HCT116 (cell line): ENCODE measurements at regions not wholly inside any gene's neighbourhood (a gene's known extent, or its start where the extent isn't known, plus 50 kb on each side); places are given as distances from the start of the nearest gene placed in this dataset.
"Not testable (repeated sequence)": the region's sequence is repeated elsewhere in the genome, so short reads cannot be mapped to it uniquely, and the experiment has no call there.

Experiments
- ATAC-seq: fragments of 200-7000 bp; cut with Tn5 transposase; 2 replicates; pipeline ENCODE4 v1.9.1; 2020; ENCODE audit warnings: mild to moderate bottlenecking, moderate library complexity
- BruUV-seq: library from RNA; stranded (reverse); fragments of 400-500 nt; replicated peaks from 2 replicates; lab custom pipeline; 2021; lab: Mats Ljungman, UMichigan
- CTCF ChIA-PET: fragments of 300-600 bp; sonication (Branson Sonifier 250); formaldehyde crosslinking; loops from one replicate; lab custom pipeline; 2021; ENCODE audit warnings: antibody characterized with exemption; lab: Charles Lee
- POLR2A ChIA-PET: fragments of 300-600, 350-600 bp; sonication (Branson Sonifier 250); formaldehyde crosslinking; loops from one replicate; lab custom pipeline; 2021; ENCODE audit warnings: antibody characterized with exemption; lab: Charles Lee
- RAD21 ChIA-PET, 2 experiments: fragments of 300-600 bp; sonication (Branson Sonifier 250); formaldehyde crosslinking; loops; one replicate each; lab custom pipeline; 2023; ENCODE audit warnings: low total read pairs in 2 of 2; ENCODE audit not compliant: uncharacterized antibody in 2 of 2, unreplicated experiment in 2 of 2, low non-redundant PET in 1 of 2; lab: Charles Lee
- DNase-seq: peaks from one replicate; pipeline ENCODE4 v3.0.0-alpha.2; 2010; ENCODE audit warnings: low read depth, low spot score
- H2AFZ ChIP-seq: fragments of 200-600 bp; shearing (Covaris generic), sonication (generic); 2 replicates; pipeline ENCODE4 v1.6.1; 2017; ENCODE audit warnings: low read depth, mixed run types, mixed read lengths, antibody characterized with exemption, low read length; ENCODE audit not compliant: poor library complexity, severe bottlenecking
- H3K27ac ChIP-seq: 2 replicates; pipeline ENCODE4 v1.5.1; 2012; ENCODE audit warnings: low read depth, low read length
- H3K27me3 ChIP-seq: fragments of 200-600 bp; sonication (generic); 2 replicates; pipeline ENCODE4 v1.6.1; 2016; ENCODE audit warnings: mixed run types, low read length, mixed read lengths; ENCODE audit not compliant: insufficient read depth
- H3K36me3 ChIP-seq, 2 experiments: fragments of 200-500 bp in 1 of 2; fragments of 200-600 bp in 1 of 2; sonication (Bioruptor generic) in 1 of 2; sonication (generic) in 1 of 2; 2 replicates each; pipeline versions ENCODE4 v1.5.1 to v1.6.1; 2014 to 2016; ENCODE audit warnings: low read length in 2 of 2, inconsistent platforms in 1 of 2, mixed read lengths in 1 of 2, mixed run types in 1 of 2; ENCODE audit not compliant: insufficient read depth in 2 of 2, control insufficient read depth in 1 of 2
- H3K4me1 ChIP-seq, 2 experiments: fragments of 200-600 bp in 1 of 2; sonication (generic) in 1 of 2; 2 replicates each; pipeline versions ENCODE4 v1.5.1 to v1.6.1; 2012 to 2017; ENCODE audit warnings: low read length in 2 of 2, inconsistent platforms in 1 of 2, mild to moderate bottlenecking in 1 of 2, mixed read lengths in 1 of 2, mixed run types in 1 of 2, moderate library complexity in 1 of 2; ENCODE audit not compliant: insufficient read depth in 2 of 2, control insufficient read depth in 1 of 2
- H3K4me2 ChIP-seq: fragments of 200-600 bp; sonication (generic); 2 replicates; pipeline ENCODE4 v1.6.1; 2017; ENCODE audit warnings: mixed run types, low read length, mixed read lengths
- H3K4me3 ChIP-seq, 2 experiments: fragments of 200-600 bp in 1 of 2; sonication (generic) in 1 of 2; replicated peaks in 1 of 2; 2 replicates each; pipeline ENCODE4 v1.5.1; 2011 to 2016; ENCODE audit warnings: low read length in 2 of 2, control low read depth in 1 of 2, low read depth in 1 of 2, mild to moderate bottlenecking in 1 of 2, mixed read lengths in 1 of 2, mixed run types in 1 of 2
- H3K79me2 ChIP-seq: fragments of 200-600 bp; sonication (generic); 2 replicates; pipeline ENCODE4 v1.6.1; 2017; ENCODE audit warnings: mild to moderate bottlenecking, mixed run types, low read length, moderate library complexity, mixed read lengths; ENCODE audit not compliant: insufficient read depth
- H3K9ac ChIP-seq: fragments of 200-600 bp; sonication (generic); 2 replicates; pipeline ENCODE4 v1.6.1; 2016; ENCODE audit warnings: low read length, mixed read lengths
- H3K9me2 ChIP-seq: fragments of 200-600 bp; sonication (generic), shearing (Covaris generic); 2 replicates; pipeline ENCODE4 v1.6.1; 2017; ENCODE audit warnings: mixed run types, mild to moderate bottlenecking, moderate library complexity; ENCODE audit not compliant: insufficient read depth
- H3K9me3 ChIP-seq, 2 experiments: fragments of 200-500 bp in 1 of 2; fragments of 200-600 bp in 1 of 2; sonication (Bioruptor generic) in 1 of 2; sonication (generic) in 1 of 2; 2 replicates each; pipeline ENCODE4 v1.6.1; 2014 to 2017; ENCODE audit warnings: low read length in 2 of 2, mixed read lengths in 2 of 2, inconsistent platforms in 1 of 2, low read depth in 1 of 2, mild to moderate bottlenecking in 1 of 2, mixed run types in 1 of 2, moderate library complexity in 1 of 2; ENCODE audit not compliant: control insufficient read depth in 1 of 2, insufficient read depth in 1 of 2
- H4K20me1 ChIP-seq: fragments of 200-600 bp; sonication (generic), shearing (Covaris generic); 2 replicates; pipeline ENCODE4 v1.6.1; 2017; ENCODE audit warnings: mixed run types, mild to moderate bottlenecking, moderate library complexity; ENCODE audit not compliant: insufficient read depth
- ATF3 ChIP-seq: IDR thresholded peaks from 2 replicates; pipeline ENCODE4 v1.6.1; 2012
- FOSL1 ChIP-seq: IDR thresholded peaks from 2 replicates; pipeline ENCODE4 v1.6.1; 2012; ENCODE audit warnings: low read depth
- MAX ChIP-seq: IDR thresholded peaks from 2 replicates; pipeline ENCODE4 v1.6.1; 2012
- POLR2AphosphoS5 ChIP-seq: IDR thresholded peaks from 2 replicates; pipeline ENCODE4 v1.6.1; 2011; ENCODE audit warnings: mild to moderate bottlenecking, low read depth, low read length, moderate library complexity
- RAD21 ChIP-seq: IDR thresholded peaks from 2 replicates; pipeline ENCODE4 v1.6.1; 2012; ENCODE audit warnings: low read depth, mild to moderate bottlenecking
- SRF ChIP-seq: IDR thresholded peaks from 2 replicates; pipeline ENCODE4 v1.6.1; 2012; ENCODE audit warnings: low read depth
- TCF7L2 ChIP-seq: IDR thresholded peaks from 2 replicates; pipeline ENCODE4 v1.7.0; 2011; ENCODE audit warnings: borderline replicate concordance, inconsistent platforms; ENCODE audit not compliant: insufficient read depth, insufficient read length; ENCODE audit errors: extremely low read depth
- ZFX ChIP-seq: fragments of 450-650 bp; IDR thresholded peaks from 2 replicates; pipeline ENCODE4 v1.6.1; 2017
- intact Hi-C: fragments of 100-400 bp; cut with micrococcal nuclease; formaldehyde crosslinking; loops from 2 replicates; pipeline ENCODE4 v1.10.0; 2022

- DNase-seq, H3K79me2 ChIP-seq, H2AFZ ChIP-seq, H3K9ac ChIP-seq, POLR2A ChIA-PET, CTCF ChIA-PET, H3K27ac ChIP-seq, H3K9me2 ChIP-seq, ATAC-seq, H3K27me3 ChIP-seq, H3K4me1 ChIP-seq, H4K20me1 ChIP-seq, H3K4me2 ChIP-seq, H3K36me3 ChIP-seq, RAD21 ChIA-PET, BruUV-seq, H3K9me3 ChIP-seq, intact Hi-C loops, H3K4me3 ChIP-seq: not testable (repeated sequence)
These were observed 457.7 kb upstream of the SPRED2 start for GRCh38 chr2:65890131-65890530.

- Histone ChIP-seq H3K9me2 (no peaks in the 10 kb centered on the region), H3K9me3 (no peaks in the 10 kb centered on the region), H3K9ac (no peak overlapping the region), H3K4me3 (no peak overlapping the region), H3K4me2 (no peak overlapping the region), H3K36me3 (no peaks in the 10 kb centered on the region), H2AFZ (no peak overlapping the region), H3K27ac (no peak overlapping the region), H3K27me3 (peaks cover 21% of the 10 kb centered on the region), H3K79me2 (no peaks in the 10 kb centered on the region), H3K4me1 (no peaks in the 10 kb centered on the region), H4K20me1 (no peaks in the 10 kb centered on the region)
- POLR2A ChIA-PET: no interaction called here
- DNase-seq (no peak), ATAC-seq (no peak)
- TF ChIP-seq ATF3: no peak
- no peak for TF ChIP-seq TCF7L2
- no peak for TF ChIP-seq POLR2AphosphoS5
- TF ChIP-seq SRF: no peak
- no peak for TF ChIP-seq MAX
- no peak for TF ChIP-seq FOSL1
- TF ChIP-seq ZFX: no peak
- TF ChIP-seq RAD21: no peak
- BruUV-seq: no TSS peak
- RAD21 ChIA-PET: no interaction called here
- intact Hi-C loops: no loop called here
- CTCF ChIA-PET: no interaction called here
These were observed 452.9 kb upstream of the SPRED2 start for GRCh38 chr2:65885266-65885665.
